ENCODE measurements at regions not wholly inside any gene's neighbourhood (a gene's known extent, or its start where the extent isn't known, plus 50 kb on each side); places are given as distances from the start of the nearest gene placed in this dataset.

GRCh38 chr12:93273834-93274564 lies 103.7 kb upstream of the NUDT4 start:
- Histone ChIP-seq H3K9me3 (no peaks in the 10 kb centered on the region), H3K36me3 (no peaks in the 10 kb centered on the region)
- DNase-seq (ENCODE audit: low spot score), result no peak

GRCh38 chr12:93274937-93275336 lies 102.8 kb upstream of the NUDT4 start:
- H3K9me3 ChIP-seq, result no peaks in the 10 kb centered on the region
- no peaks in the 10 kb centered on the region for H3K27me3 ChIP-seq
- TF ChIP-seq, protein P1, sequence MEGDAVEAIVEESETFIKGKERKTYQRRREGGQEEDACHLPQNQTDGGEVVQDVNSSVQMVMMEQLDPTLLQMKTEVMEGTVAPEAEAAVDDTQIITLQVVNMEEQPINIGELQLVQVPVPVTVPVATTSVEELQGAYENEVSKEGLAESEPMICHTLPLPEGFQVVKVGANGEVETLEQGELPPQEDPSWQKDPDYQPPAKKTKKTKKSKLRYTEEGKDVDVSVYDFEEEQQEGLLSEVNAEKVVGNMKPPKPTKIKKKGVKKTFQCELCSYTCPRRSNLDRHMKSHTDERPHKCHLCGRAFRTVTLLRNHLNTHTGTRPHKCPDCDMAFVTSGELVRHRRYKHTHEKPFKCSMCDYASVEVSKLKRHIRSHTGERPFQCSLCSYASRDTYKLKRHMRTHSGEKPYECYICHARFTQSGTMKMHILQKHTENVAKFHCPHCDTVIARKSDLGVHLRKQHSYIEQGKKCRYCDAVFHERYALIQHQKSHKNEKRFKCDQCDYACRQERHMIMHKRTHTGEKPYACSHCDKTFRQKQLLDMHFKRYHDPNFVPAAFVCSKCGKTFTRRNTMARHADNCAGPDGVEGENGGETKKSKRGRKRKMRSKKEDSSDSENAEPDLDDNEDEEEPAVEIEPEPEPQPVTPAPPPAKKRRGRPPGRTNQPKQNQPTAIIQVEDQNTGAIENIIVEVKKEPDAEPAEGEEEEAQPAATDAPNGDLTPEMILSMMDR (IDR thresholded peaks at IDR 0.05), result no peak
- H3K36me3 ChIP-seq, result no peaks in the 10 kb centered on the region
- H3K4me3 ChIP-seq, result no peak overlapping the region
- DNase-seq (ENCODE audit: low spot score), result no peak
- H3K4me1 ChIP-seq, result no peaks in the 10 kb centered on the region
- no peak overlapping the region for H3K27ac ChIP-seq

More at GRCh38 chr12:93273834-93274564, 103.7 kb upstream of the NUDT4 start:
- no peak overlapping the region for H3K4me3 ChIP-seq
- H3K4me1 ChIP-seq, result no peaks in the 10 kb centered on the region
- H3K27me3 ChIP-seq, result no peaks in the 10 kb centered on the region
- TF ChIP-seq, protein P1 (IDR thresholded peaks at IDR 0.05), result no peak
- H3K27ac ChIP-seq, result no peak overlapping the region

DNA sequence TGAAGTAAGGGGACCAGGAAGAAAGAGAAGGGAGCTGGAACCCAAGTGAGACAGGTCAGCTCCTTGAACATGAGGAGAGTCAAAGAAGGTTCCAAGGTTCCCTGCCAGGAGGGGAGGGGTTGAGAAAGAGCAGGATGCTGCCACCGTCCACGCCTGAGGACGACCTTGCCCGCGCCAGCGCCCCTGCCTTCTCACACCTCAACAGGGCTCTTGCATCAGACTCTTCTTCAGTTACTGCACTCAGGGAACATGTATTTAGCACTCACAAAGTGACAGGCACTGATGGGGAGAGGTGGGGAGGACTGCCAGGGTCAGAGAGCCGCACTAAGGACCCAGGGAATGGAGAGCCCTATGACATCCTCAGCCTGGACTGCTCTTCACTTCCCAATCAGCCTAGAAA lies 102.1 kb upstream of the NUDT4 start:
- no peak overlapping the region for H3K27ac ChIP-seq
- no peaks in the 10 kb centered on the region for H3K4me1 ChIP-seq
- H3K9me3 ChIP-seq, result no peaks in the 10 kb centered on the region
- no peak overlapping the region for H3K4me3 ChIP-seq
- TF ChIP-seq, protein P1 (IDR thresholded peaks at IDR 0.05), result no peak
- H3K27me3 ChIP-seq, result no peaks in the 10 kb centered on the region
- DNase-seq (ENCODE audit: low spot score), result no peak
- no peaks in the 10 kb centered on the region for H3K36me3 ChIP-seq

DNA sequence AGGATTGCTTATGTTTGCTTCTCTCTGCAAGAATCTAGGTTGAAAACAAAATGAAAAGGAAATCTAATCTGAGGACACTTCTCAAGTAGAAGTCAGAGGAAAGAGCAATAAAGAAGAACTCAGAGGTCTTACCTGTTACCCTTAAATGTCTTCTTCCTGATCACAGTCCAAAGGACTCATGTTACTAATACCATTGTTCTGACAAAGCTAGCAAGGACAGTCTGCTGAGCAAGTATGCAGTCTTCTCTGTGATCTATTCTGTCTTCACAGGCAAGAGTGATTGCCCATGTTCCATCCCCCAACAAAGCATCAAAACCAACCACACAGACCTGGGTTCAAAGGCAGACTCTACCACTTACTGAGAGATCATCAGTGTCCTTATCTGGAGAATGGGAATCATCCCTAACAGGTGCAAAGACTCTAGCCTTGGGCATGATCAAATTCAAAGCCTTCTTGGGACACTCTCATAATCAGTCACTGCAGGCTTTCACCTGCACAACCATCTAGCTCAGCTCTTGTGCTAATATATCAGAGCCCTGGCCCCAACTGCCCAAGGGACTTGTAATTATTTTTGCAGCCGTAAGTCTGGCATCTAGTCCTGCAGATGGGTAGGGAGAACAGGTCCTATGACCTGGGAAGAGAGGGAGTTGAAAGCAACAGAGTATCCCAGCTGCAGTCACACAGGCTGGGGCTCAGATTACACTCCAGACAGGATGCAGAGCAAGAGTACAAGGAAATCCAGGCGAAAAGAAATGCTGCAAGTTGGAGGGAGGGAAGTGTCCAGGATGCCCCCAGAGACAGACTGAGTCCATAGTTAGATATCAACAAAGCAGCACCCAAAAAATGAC lies 97.9 kb upstream of the NUDT4 start:
- Histone ChIP-seq H3K4me1 (no peaks in the 10 kb centered on the region), H3K27me3 (no peaks in the 10 kb centered on the region), H3K4me3 (no peak overlapping the region), H3K9me3 (no peaks in the 10 kb centered on the region), H3K36me3 (no peaks in the 10 kb centered on the region), H3K27ac (no peak overlapping the region)
- DNase-seq (ENCODE audit: low spot score), result no peak
- TF ChIP-seq, protein P1 (IDR thresholded peaks at IDR 0.05), result no peak

- no peak for DNase-seq (ENCODE audit: low spot score)
- Histone ChIP-seq H3K27ac (no peak overlapping the region), H3K9me3 (no peaks in the 10 kb centered on the region), H3K4me1 (no peaks in the 10 kb centered on the region), H3K27me3 (no peaks in the 10 kb centered on the region), H3K36me3 (no peaks in the 10 kb centered on the region), H3K4me3 (no peak overlapping the region)
- TF ChIP-seq, protein P1 (IDR thresholded peaks at IDR 0.05), result no peak
Measured at GRCh38 chr12:93287149-93287548, 90.6 kb upstream of the NUDT4 start.
